Hepatocyte (in vitro differentiated cells): ENCODE measurements at regions not wholly inside any gene's neighbourhood (a gene's known extent, or its start where the extent isn't known, plus 50 kb on each side); places are given as distances from the start of the nearest gene placed in this dataset.

Experiments used
- DNase-seq: peaks from one replicate; pipeline ENCODE4 v3.0.0-alpha.2; 2016; ENCODE audit warnings: low spot score
- H2AFZ ChIP-seq: fragments of 200-600 bp; sonication (generic); 2 replicates; pipeline ENCODE4 v1.6.0; 2016; ENCODE audit warnings: antibody characterized with exemption, mild to moderate bottlenecking
- H3K27ac ChIP-seq: fragments of 200-600 bp; sonication (generic); 2 replicates; pipeline ENCODE4 v1.5.1; 2016; ENCODE audit warnings: mild to moderate bottlenecking
- H3K27me3 ChIP-seq: fragments of 200-600 bp; sonication (generic); 2 replicates; pipeline ENCODE4 v1.6.1; 2016
- H3K36me3 ChIP-seq: fragments of 200-600 bp; sonication (generic); replicated peaks from 2 replicates; pipeline ENCODE4 v1.5.1; 2016; ENCODE audit warnings: low read depth; ENCODE audit not compliant: insufficient read depth
- H3K4me1 ChIP-seq: fragments of 200-600 bp; sonication (generic); 2 replicates; pipeline ENCODE4 v1.5.1; 2016; ENCODE audit warnings: mild to moderate bottlenecking, moderate library complexity; ENCODE audit not compliant: insufficient read depth
- H3K4me2 ChIP-seq: fragments of 200-600 bp; sonication (generic); 2 replicates; pipeline ENCODE4 v1.6.0; 2016
- H3K4me3 ChIP-seq: fragments of 200-600 bp; sonication (generic); 2 replicates; pipeline ENCODE4 v1.5.1; 2016; ENCODE audit warnings: mild to moderate bottlenecking
- H3K79me2 ChIP-seq: fragments of 200-600 bp; sonication (generic); 2 replicates; pipeline ENCODE4 v1.6.0; 2017; ENCODE audit warnings: mild to moderate bottlenecking
- H3K9me2 ChIP-seq: fragments of 200-600 bp; sonication (generic); replicated peaks from 2 replicates; pipeline ENCODE4 v1.6.0; 2017; ENCODE audit warnings: mild to moderate bottlenecking; ENCODE audit not compliant: insufficient read depth
- H3K9me3 ChIP-seq: fragments of 200-600 bp; sonication (generic); 2 replicates; pipeline ENCODE4 v1.5.1; 2016; ENCODE audit warnings: low read depth, mild to moderate bottlenecking
- H4K20me1 ChIP-seq: fragments of 200-600 bp; sonication (generic); 2 replicates; pipeline ENCODE4 v1.6.0; 2016; ENCODE audit warnings: mild to moderate bottlenecking; ENCODE audit not compliant: insufficient read depth, poor library complexity, severe bottlenecking
- EZH2 ChIP-seq: fragments of 200-600 bp; sonication (generic); IDR thresholded peaks from 2 replicates; pipeline ENCODE4 v1.6.1; 2016; ENCODE audit warnings: antibody characterized with exemption, mild to moderate bottlenecking, borderline replicate concordance
- EZH2phosphoT487 ChIP-seq: fragments of 200-600 bp; sonication (generic); IDR thresholded peaks from one replicate; pipeline ENCODE4 v1.6.1; 2018; ENCODE audit warnings: antibody characterized with exemption, mild to moderate bottlenecking, low read depth, moderate library complexity; ENCODE audit not compliant: unreplicated experiment, severe bottlenecking
- WGBS: methylation state at CpG from one replicate; pipeline ENCODE4 v1.1.6; 2016; ENCODE audit warnings: low lambda C conversion rate; ENCODE audit errors: missing lambda C conversion rate; 5-methylcytosine and 5-hydroxymethylcytosine counted together
- TF ChIP-seq, protein P1 (sequence below): fragments of 200-600 bp; sonication (generic); IDR thresholded peaks from 2 replicates; pipeline ENCODE4 v1.5.1; 2016; ENCODE audit warnings: antibody characterized with exemption, mild to moderate bottlenecking; ENCODE audit not compliant: poor library complexity

DNA sequence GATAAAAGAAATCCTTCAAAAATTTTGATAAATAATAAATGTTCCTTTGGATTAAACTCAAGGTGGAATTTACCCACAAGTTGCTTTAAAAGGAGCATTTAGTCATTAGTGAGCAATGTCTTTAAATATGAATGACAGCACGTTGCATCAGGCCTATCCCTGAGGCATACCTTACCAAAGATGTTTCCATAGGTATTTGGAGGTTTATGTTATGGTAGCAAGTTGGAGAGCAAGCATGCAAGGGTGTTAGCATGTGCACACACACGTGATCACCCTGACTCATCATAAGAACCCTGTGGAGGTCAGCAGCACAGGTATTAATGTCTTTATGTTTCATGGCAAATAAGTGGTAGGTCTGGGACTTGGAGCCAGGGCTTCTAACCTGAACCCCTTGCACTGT is 159.9 kb downstream of the ACTR3 start:
- Histone ChIP-seq H3K79me2 (no peaks in the 10 kb centered on the region), H3K27me3 (no peaks in the 10 kb centered on the region), H3K9me2 (no peaks in the 10 kb centered on the region), H3K27ac (no peak overlapping the region), H3K9me3 (no peaks in the 10 kb centered on the region), H2AFZ (no peak overlapping the region), H3K36me3 (no peaks in the 10 kb centered on the region), H3K4me3 (no peak overlapping the region), H4K20me1 (no peaks in the 10 kb centered on the region), H3K4me1 (no peaks in the 10 kb centered on the region), H3K4me2 (no peak overlapping the region)
- WGBS: 75% methylated on average over 2 of the region's 2 CpGs
- TF ChIP-seq EZH2 (no peak), EZH2phosphoT487 (no peak)
- TF ChIP-seq, protein P1, sequence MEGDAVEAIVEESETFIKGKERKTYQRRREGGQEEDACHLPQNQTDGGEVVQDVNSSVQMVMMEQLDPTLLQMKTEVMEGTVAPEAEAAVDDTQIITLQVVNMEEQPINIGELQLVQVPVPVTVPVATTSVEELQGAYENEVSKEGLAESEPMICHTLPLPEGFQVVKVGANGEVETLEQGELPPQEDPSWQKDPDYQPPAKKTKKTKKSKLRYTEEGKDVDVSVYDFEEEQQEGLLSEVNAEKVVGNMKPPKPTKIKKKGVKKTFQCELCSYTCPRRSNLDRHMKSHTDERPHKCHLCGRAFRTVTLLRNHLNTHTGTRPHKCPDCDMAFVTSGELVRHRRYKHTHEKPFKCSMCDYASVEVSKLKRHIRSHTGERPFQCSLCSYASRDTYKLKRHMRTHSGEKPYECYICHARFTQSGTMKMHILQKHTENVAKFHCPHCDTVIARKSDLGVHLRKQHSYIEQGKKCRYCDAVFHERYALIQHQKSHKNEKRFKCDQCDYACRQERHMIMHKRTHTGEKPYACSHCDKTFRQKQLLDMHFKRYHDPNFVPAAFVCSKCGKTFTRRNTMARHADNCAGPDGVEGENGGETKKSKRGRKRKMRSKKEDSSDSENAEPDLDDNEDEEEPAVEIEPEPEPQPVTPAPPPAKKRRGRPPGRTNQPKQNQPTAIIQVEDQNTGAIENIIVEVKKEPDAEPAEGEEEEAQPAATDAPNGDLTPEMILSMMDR: no peak
- DNase-seq: no peak

DNA sequence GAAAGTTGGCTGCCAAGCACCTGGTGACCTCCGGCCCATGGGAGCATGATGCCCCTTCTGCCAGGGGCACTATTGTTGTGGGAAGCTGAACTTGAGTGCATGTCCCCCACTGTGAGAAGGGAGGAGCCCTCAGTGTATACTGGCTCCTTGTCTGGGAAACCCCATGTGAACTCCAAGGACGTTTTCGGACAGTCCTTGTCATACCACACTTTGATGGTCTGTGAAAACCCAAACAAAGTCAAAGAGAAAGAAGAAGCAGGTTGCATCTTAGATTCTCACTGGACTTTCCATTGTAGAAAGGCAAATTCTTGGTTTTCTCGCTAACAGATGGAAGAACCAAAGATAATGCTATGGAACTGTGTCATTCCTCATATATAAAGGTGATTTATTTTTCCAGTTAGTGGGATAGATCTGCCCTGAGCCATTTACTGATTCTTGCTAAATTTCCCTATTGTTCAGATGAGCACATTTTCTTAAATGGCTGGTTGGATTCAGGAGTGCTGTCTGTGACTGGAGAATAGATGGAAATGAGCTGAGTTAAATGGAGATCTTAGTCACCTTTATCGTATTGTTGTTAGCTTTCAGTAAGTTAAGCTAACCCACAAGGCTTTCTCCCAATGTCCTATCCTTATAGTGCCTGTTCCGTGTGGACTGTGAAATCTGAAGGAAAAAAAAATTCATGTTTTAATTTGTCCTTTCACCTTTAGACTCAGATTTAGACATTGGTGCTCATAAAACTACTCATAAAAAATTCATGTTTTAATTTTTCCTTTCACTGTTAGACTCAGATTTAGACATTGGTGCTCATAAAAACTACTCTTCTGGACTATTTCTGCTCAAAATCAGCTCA is 166.6 kb downstream of the ACTR3 start:
- Histone ChIP-seq H3K9me3 (no peaks in the 10 kb centered on the region), H3K27ac (no peak overlapping the region), H3K36me3 (no peaks in the 10 kb centered on the region), H3K27me3 (no peaks in the 10 kb centered on the region), H3K9me2 (no peaks in the 10 kb centered on the region), H4K20me1 (no peaks in the 10 kb centered on the region), H2AFZ (no peak overlapping the region), H3K4me1 (no peaks in the 10 kb centered on the region), H3K4me3 (no peak overlapping the region), H3K79me2 (no peaks in the 10 kb centered on the region), H3K4me2 (no peak overlapping the region)
- 80% methylated on average over 6 of the region's 6 CpGs for whole genome bisulfite sequencing
- TF ChIP-seq EZH2 (no peak), EZH2phosphoT487 (no peak)
- TF ChIP-seq, protein P1: no peak
- DNase-seq: no peak

DNA sequence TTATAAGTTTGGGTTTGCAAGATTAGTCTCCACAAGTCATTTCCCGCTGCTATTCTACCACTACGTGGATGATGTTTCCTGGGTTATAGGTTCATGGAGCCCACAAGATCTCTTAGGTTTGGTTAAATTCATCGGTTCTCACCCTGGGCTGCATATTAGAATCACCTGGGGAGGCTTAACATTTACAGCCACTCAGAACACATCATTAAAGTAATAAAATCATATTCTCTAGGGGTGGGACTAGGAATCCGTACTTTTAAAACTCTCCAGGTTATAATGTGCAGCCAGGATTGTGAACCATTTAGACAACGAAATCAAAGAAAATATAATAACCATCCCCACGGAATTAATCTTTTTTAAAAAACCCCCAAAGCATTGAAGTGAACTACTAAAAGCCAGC is 167.7 kb downstream of the ACTR3 start:
- no peak overlapping the region for H3K4me3 ChIP-seq
- no peaks in the 10 kb centered on the region for H3K27me3 ChIP-seq
- 73% methylated on average over 6 of the region's 6 CpGs for WGBS
- H3K9me2 ChIP-seq: no peaks in the 10 kb centered on the region
- H3K36me3 ChIP-seq: no peaks in the 10 kb centered on the region
- no peaks in the 10 kb centered on the region for H3K79me2 ChIP-seq
- H4K20me1 ChIP-seq: no peaks in the 10 kb centered on the region
- no peak overlapping the region for H3K4me2 ChIP-seq
- no peak for DNase-seq
- H3K4me1 ChIP-seq: no peaks in the 10 kb centered on the region
- H3K9me3 ChIP-seq: no peaks in the 10 kb centered on the region
- TF ChIP-seq, protein P1: no peak
- TF ChIP-seq EZH2: no peak
- TF ChIP-seq EZH2phosphoT487: no peak
- H2AFZ ChIP-seq: no peak overlapping the region
- H3K27ac ChIP-seq: no peak overlapping the region
